IMR-90 (cell line): ENCODE measurements at regions not wholly inside any gene's neighbourhood (a gene's known extent, or its start where the extent isn't known, plus 50 kb on each side); places are given as distances from the start of the nearest gene placed in this dataset.

Experiments
- ATAC-seq: fragments of 200-7000 bp; cut with Tn5 transposase; 2 replicates; pipeline ENCODE4 v1.9.1; 2020; ENCODE audit warnings: low read depth, mild to moderate bottlenecking, moderate library complexity
- BruUV-seq: library from RNA; stranded (reverse); fragments of 400-500 nt; replicated peaks from 2 replicates; lab custom pipeline; 2021; lab: Mats Ljungman, UMichigan
- CTCF ChIA-PET: fragments of 300-600 bp; formaldehyde crosslinking; extraction: SDS; loops from one replicate; lab custom pipeline; 2021; ENCODE audit warnings: antibody characterized with exemption; lab: Yijun Ruan, JAX
- POLR2A ChIA-PET: fragments of 300-600 bp; sonication (Branson Sonifier 250); formaldehyde crosslinking; loops from one replicate; lab custom pipeline; 2022; ENCODE audit warnings: antibody characterized with exemption; ENCODE audit not compliant: unreplicated experiment; lab: Charles Lee
- DNase-seq: peaks from one replicate; pipeline ENCODE4 v3.0.0; 2013
- H2AFZ ChIP-seq: replicated peaks from 2 replicates; pipeline ENCODE3; 2013; ENCODE audit warnings: low read length, mild to moderate bottlenecking; ENCODE audit not compliant: poor library complexity
- H2AK5ac ChIP-seq: 2 replicates; pipeline ENCODE4 v1.6.1; 2013; ENCODE audit warnings: low read depth, low read length, inconsistent platforms
- H2AK9ac ChIP-seq: replicated peaks from 2 replicates; pipeline ENCODE3; 2013; ENCODE audit warnings: mild to moderate bottlenecking, low read depth, low read length, moderate library complexity; ENCODE audit not compliant: poor library complexity
- H2BK120ac ChIP-seq: 2 replicates; pipeline ENCODE4 v1.6.1; 2013; ENCODE audit warnings: low read depth, low read length, inconsistent platforms
- H2BK15ac ChIP-seq: 3 replicates; pipeline ENCODE4 v1.6.1; 2013; ENCODE audit warnings: low read depth, low read length, inconsistent platforms
- H2BK20ac ChIP-seq: 2 replicates; pipeline ENCODE4 v1.6.1; 2013; ENCODE audit warnings: low read depth, mild to moderate bottlenecking, inconsistent platforms, low read length, moderate library complexity
- H2BK5ac ChIP-seq: 2 replicates; pipeline ENCODE4 v1.6.1; 2013; ENCODE audit warnings: mild to moderate bottlenecking, low read depth, low read length, inconsistent platforms; ENCODE audit not compliant: poor library complexity, severe bottlenecking
- H3K14ac ChIP-seq: replicated peaks from 2 replicates; pipeline ENCODE4 v1.6.1; 2013; ENCODE audit warnings: low read depth, low read length, inconsistent platforms
- H3K18ac ChIP-seq: 2 replicates; pipeline ENCODE4 v1.6.1; 2013; ENCODE audit warnings: low read depth, low read length, control low read depth
- H3K23ac ChIP-seq: 2 replicates; pipeline ENCODE4 v1.6.1; 2013; ENCODE audit warnings: low read depth, low read length, inconsistent platforms
- H3K27ac ChIP-seq: 2 replicates; pipeline ENCODE4 v1.5.1; 2013; ENCODE audit warnings: mild to moderate bottlenecking, control low read depth, low read length; ENCODE audit not compliant: insufficient read depth
- H3K27me3 ChIP-seq: 2 replicates; pipeline ENCODE4 v1.6.1; 2013; ENCODE audit warnings: low read length; ENCODE audit not compliant: control insufficient read depth, insufficient read depth
- H3K36me3 ChIP-seq: 2 replicates; pipeline ENCODE4 v1.6.1; 2013; ENCODE audit warnings: low read length, mixed read lengths; ENCODE audit not compliant: control insufficient read depth, insufficient read depth
- H3K4ac ChIP-seq: 2 replicates; pipeline ENCODE4 v1.6.1; 2013; ENCODE audit warnings: low read depth, low read length, inconsistent platforms
- H3K4me1 ChIP-seq: 2 replicates; pipeline ENCODE4 v1.6.1; 2013; ENCODE audit warnings: low read length, mixed read lengths; ENCODE audit not compliant: control insufficient read depth, insufficient read depth
- H3K4me2 ChIP-seq: 2 replicates; pipeline ENCODE4 v1.6.1; 2013; ENCODE audit warnings: low read depth, mild to moderate bottlenecking, control low read depth, low read length, moderate library complexity
- H3K4me3 ChIP-seq: 2 replicates; pipeline ENCODE4 v1.5.1; 2013; ENCODE audit warnings: low read depth, mild to moderate bottlenecking, control low read depth, low read length, moderate library complexity; ENCODE audit not compliant: insufficient read depth
- H3K56ac ChIP-seq: 2 replicates; pipeline ENCODE4 v1.6.1; 2013; ENCODE audit warnings: low read length, inconsistent platforms; ENCODE audit not compliant: insufficient read depth; ENCODE audit errors: extremely low read depth
- H3K79me1 ChIP-seq, 2 experiments: 2 replicates each; pipeline ENCODE4 v1.6.1; 2013; ENCODE audit warnings: low read length in 2 of 2, inconsistent platforms in 1 of 2, low read depth in 1 of 2
- H3K9ac ChIP-seq: 2 replicates; pipeline ENCODE4 v1.6.1; 2013; ENCODE audit warnings: low read depth, low read length, control low read depth
- H3K9me1 ChIP-seq: 2 replicates; pipeline ENCODE4 v1.6.1; 2013; ENCODE audit warnings: low read length, inconsistent platforms; ENCODE audit not compliant: insufficient read depth
- H3K9me3 ChIP-seq: 2 replicates; pipeline ENCODE4 v1.6.1; 2013; ENCODE audit warnings: low read length; ENCODE audit not compliant: control insufficient read depth, insufficient read depth
- H4K20me1 ChIP-seq: 2 replicates; pipeline ENCODE4 v1.6.1; 2013; ENCODE audit warnings: low read length, inconsistent platforms; ENCODE audit not compliant: insufficient read depth
- H4K5ac ChIP-seq: 2 replicates; pipeline ENCODE4 v1.6.1; 2013; ENCODE audit warnings: mild to moderate bottlenecking, low read depth, low read length, control low read depth
- H4K8ac ChIP-seq, 2 experiments: 2 replicates each; pipeline ENCODE4 v1.6.1; 2013; ENCODE audit warnings: low read depth in 2 of 2, low read length in 2 of 2, control low read depth in 1 of 2, inconsistent platforms in 1 of 2
- H4K91ac ChIP-seq: 2 replicates; pipeline ENCODE4 v1.6.1; 2013; ENCODE audit warnings: low read depth, low read length, inconsistent platforms; ENCODE audit not compliant: insufficient read depth
- BHLHE40 ChIP-seq: fragments of 150-350 bp; IDR thresholded peaks from 2 replicates; pipeline ENCODE4 v1.6.1; 2016; ENCODE audit warnings: mild to moderate bottlenecking, low read depth, low read length
- CEBPB ChIP-seq: IDR thresholded peaks from 2 replicates; pipeline ENCODE4 v1.6.1; 2012; ENCODE audit warnings: low read depth, low read length, improper control_type of control experiment
- CHD1 ChIP-seq: IDR thresholded peaks from 2 replicates; pipeline ENCODE4 v1.6.1; 2012; ENCODE audit warnings: low read depth, low read length, improper control_type of control experiment
- FOS ChIP-seq: fragments of 150-350 bp; IDR thresholded peaks from 2 replicates; pipeline ENCODE4 v1.6.1; 2016; ENCODE audit warnings: low read depth, low read length
- MAFK ChIP-seq: IDR thresholded peaks from 2 replicates; pipeline ENCODE4 v1.6.1; 2012; ENCODE audit warnings: low read depth, low read length, improper control_type of control experiment
- MAZ ChIP-seq: IDR thresholded peaks from 2 replicates; pipeline ENCODE4 v1.6.1; 2012; ENCODE audit warnings: low read depth, mild to moderate bottlenecking, low read length, improper control_type of control experiment, moderate library complexity, borderline replicate concordance
- MXI1 ChIP-seq: IDR thresholded peaks from 2 replicates; pipeline ENCODE4 v1.6.1; 2012; ENCODE audit warnings: low read depth, mild to moderate bottlenecking, low read length, moderate library complexity, borderline replicate concordance
- NFE2L2 ChIP-seq: fragments of 150-350 bp; IDR thresholded peaks from 2 replicates; pipeline ENCODE4 v1.6.1; 2016; ENCODE audit warnings: low read depth, mild to moderate bottlenecking, low read length
- POLR2A ChIP-seq: IDR thresholded peaks from 2 replicates; pipeline ENCODE4 v1.6.1; 2012; ENCODE audit warnings: mild to moderate bottlenecking, low read depth, low read length
- RAD21 ChIP-seq: IDR thresholded peaks from 2 replicates; pipeline ENCODE4 v1.6.1; 2012; ENCODE audit warnings: low read length, improper control_type of control experiment
- RCOR1 ChIP-seq: IDR thresholded peaks from 2 replicates; pipeline ENCODE4 v1.6.1; 2012; ENCODE audit warnings: mild to moderate bottlenecking, low read length, improper control_type of control experiment; ENCODE audit not compliant: insufficient replicate concordance
- RFX5 ChIP-seq: IDR thresholded peaks from 2 replicates; pipeline ENCODE4 v1.8.0; 2012; ENCODE audit warnings: low read depth, mild to moderate bottlenecking, low read length, moderate library complexity
- SMC3 ChIP-seq: fragments of 150-350 bp; IDR thresholded peaks from 2 replicates; pipeline ENCODE4 v1.6.1; 2016; ENCODE audit warnings: low read depth, mild to moderate bottlenecking, antibody characterized with exemption, low read length, moderate library complexity
- WGBS, 2 experiments: methylation state at CpG; one replicate each; pipeline versions ENCODE4 v1.1.5 to v1.1.7; 2013; ENCODE audit warnings: missing lambda C conversion rate in 2 of 2; ENCODE audit not compliant: insufficient read length in 1 of 2; ENCODE audit errors: extremely low coverage in 2 of 2; 5-methylcytosine and 5-hydroxymethylcytosine counted together
- dilution Hi-C: fragments of 300-500 bp; cut with HindIII; formaldehyde crosslinking; loops from one replicate; pipeline ENCODE4 v1.14.3; 2018; ENCODE audit warnings: low sequenced_read_pairs; ENCODE audit not compliant: unreplicated experiment
- in situ Hi-C: fragments of 300-500 bp; cut with MboI; formaldehyde crosslinking; loops from 3 replicates; pipeline ENCODE4 v1.14.3; 2019; ENCODE audit warnings: low sequenced_read_pairs, inconsistent platforms, mixed read lengths
- intact Hi-C: fragments of 100-400 bp; cut with micrococcal nuclease; formaldehyde crosslinking; loops from 2 replicates; pipeline ENCODE4 v1.10.0; 2022
- TF ChIP-seq, protein P1 (sequence below): conservative IDR thresholded peaks from 2 replicates; pipeline ENCODE4 v1.5.1; 2012; ENCODE audit warnings: mild to moderate bottlenecking, low read depth, low read length, improper control_type of control experiment
- TF ChIP-seq, protein P2 (sequence below): fragments of 150-350 bp; IDR thresholded peaks from 2 replicates; pipeline ENCODE4 v1.6.1; 2016; ENCODE audit warnings: low read depth, mild to moderate bottlenecking, low read length, moderate library complexity, borderline replicate concordance
- TF ChIP-seq, protein P3 (sequence below): fragments of 150-350 bp; IDR thresholded peaks from 2 replicates; pipeline ENCODE4 v1.6.1; 2017; ENCODE audit warnings: mild to moderate bottlenecking, antibody characterized with exemption, low read length, low read depth

DNA sequence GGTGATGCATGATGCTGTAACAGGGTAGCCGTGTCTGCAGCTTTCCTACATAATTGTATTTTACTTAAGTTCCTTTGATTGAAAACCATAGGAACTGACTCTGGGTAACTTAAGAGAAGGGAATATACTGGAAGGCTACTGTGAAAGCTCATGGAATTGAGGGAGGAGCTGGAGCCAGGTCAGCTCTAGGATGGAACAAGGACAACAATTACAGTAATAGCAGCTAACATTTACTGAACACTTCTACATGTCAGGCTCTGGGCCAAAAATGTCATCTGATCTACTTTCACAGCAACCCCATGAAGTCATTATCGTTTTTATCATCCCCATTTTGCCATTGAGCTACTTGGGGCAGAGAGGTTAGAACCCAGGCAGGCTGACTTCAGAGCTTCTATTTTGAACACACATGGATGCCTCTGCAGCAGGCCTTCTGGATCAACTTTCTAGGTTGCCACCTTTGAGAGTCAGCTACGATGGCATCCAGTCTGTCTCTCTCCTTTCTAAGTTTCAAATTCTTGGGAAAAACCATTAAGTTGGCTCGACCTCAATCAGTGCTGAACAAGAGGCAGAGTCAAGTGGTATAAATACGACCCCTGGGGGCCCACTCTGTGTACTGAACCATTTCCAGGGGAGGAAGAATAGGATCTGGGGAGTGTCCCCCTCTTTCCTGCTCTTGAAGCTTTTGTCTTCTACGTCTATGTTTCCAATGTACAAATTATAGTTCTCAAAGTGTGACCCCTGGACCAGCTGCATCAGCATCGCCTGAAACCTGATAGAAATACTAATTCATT is 272.3 kb upstream of the PLPP4 start:
- Histone ChIP-seq H3K23ac (no peak overlapping the region), H3K27me3 (no peaks in the 10 kb centered on the region), H4K5ac (no peak overlapping the region), H3K36me3 (no peaks in the 10 kb centered on the region), H4K20me1 (no peaks in the 10 kb centered on the region), H3K4ac (no peak overlapping the region), H2BK120ac (no peak overlapping the region), H4K91ac (no peak overlapping the region), H3K4me1 (no peaks in the 10 kb centered on the region), H2AFZ (no peak overlapping the region), H3K4me2 (no peak overlapping the region), H3K14ac (no peak overlapping the region), H2BK20ac (no peak overlapping the region), H2AK5ac (no peak overlapping the region), H3K56ac (no peak overlapping the region), H3K9me1 (no peaks in the 10 kb centered on the region), H3K9ac (no peak overlapping the region), H3K18ac (no peak overlapping the region), H4K8ac (no peak overlapping the region), H3K4me3 (no peak overlapping the region), H2AK9ac (no peak overlapping the region), H3K79me1 (no peaks in the 10 kb centered on the region), H2BK15ac (no peak overlapping the region), H3K9me3 (peaks cover 22% of the 10 kb centered on the region), H3K27ac (no peak overlapping the region), H2BK5ac (no peak overlapping the region)
- WGBS, 2 experiments: 20% methylated on average over 1 of the region's 7 CpGs; no CpG with 5 or more reads in 1 of the 2 experiments
- dilution Hi-C loops: no loop called here
- ATAC-seq (no peak), DNase-seq (no peak)
- ChIA-PET CTCF (no interaction called here), POLR2A (no interaction called here)
- intact Hi-C loops: no loop called here
- in situ Hi-C loops: no loop called here
- no TSS peak for BruUV-seq
- TF ChIP-seq, protein P1, sequence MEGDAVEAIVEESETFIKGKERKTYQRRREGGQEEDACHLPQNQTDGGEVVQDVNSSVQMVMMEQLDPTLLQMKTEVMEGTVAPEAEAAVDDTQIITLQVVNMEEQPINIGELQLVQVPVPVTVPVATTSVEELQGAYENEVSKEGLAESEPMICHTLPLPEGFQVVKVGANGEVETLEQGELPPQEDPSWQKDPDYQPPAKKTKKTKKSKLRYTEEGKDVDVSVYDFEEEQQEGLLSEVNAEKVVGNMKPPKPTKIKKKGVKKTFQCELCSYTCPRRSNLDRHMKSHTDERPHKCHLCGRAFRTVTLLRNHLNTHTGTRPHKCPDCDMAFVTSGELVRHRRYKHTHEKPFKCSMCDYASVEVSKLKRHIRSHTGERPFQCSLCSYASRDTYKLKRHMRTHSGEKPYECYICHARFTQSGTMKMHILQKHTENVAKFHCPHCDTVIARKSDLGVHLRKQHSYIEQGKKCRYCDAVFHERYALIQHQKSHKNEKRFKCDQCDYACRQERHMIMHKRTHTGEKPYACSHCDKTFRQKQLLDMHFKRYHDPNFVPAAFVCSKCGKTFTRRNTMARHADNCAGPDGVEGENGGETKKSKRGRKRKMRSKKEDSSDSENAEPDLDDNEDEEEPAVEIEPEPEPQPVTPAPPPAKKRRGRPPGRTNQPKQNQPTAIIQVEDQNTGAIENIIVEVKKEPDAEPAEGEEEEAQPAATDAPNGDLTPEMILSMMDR: no peak
- TF ChIP-seq, protein P2, sequence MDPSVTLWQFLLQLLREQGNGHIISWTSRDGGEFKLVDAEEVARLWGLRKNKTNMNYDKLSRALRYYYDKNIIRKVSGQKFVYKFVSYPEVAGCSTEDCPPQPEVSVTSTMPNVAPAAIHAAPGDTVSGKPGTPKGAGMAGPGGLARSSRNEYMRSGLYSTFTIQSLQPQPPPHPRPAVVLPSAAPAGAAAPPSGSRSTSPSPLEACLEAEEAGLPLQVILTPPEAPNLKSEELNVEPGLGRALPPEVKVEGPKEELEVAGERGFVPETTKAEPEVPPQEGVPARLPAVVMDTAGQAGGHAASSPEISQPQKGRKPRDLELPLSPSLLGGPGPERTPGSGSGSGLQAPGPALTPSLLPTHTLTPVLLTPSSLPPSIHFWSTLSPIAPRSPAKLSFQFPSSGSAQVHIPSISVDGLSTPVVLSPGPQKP: no peak
- TF ChIP-seq MXI1: no peak
- TF ChIP-seq MAZ: no peak
- no peak for TF ChIP-seq CHD1
- no peak for TF ChIP-seq RAD21
- TF ChIP-seq SMC3: no peak
- no peak for TF ChIP-seq FOS
- TF ChIP-seq, protein P3, sequence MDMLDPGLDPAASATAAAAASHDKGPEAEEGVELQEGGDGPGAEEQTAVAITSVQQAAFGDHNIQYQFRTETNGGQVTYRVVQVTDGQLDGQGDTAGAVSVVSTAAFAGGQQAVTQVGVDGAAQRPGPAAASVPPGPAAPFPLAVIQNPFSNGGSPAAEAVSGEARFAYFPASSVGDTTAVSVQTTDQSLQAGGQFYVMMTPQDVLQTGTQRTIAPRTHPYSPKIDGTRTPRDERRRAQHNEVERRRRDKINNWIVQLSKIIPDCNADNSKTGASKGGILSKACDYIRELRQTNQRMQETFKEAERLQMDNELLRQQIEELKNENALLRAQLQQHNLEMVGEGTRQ: no peak
- no peak for TF ChIP-seq CEBPB
- TF ChIP-seq BHLHE40: no peak
- TF ChIP-seq RFX5: no peak
- no peak for TF ChIP-seq POLR2A
- TF ChIP-seq MAFK: no peak
- no peak for TF ChIP-seq RCOR1
- no peak for TF ChIP-seq NFE2L2
